Mesendoderm (in vitro differentiated cells): ENCODE measurements at regions not wholly inside any gene's neighbourhood (a gene's known extent, or its start where the extent isn't known, plus 50 kb on each side); places are given as distances from the start of the nearest gene placed in this dataset.

ENCODE experiments used
- DNase-seq: peaks from one replicate; pipeline ENCODE4 v3.0.0; 2013
- H2AK5ac ChIP-seq: 2 replicates; pipeline ENCODE4 v1.6.1; 2013; ENCODE audit warnings: low read length, inconsistent platforms
- H2BK120ac ChIP-seq: 2 replicates; pipeline ENCODE4 v1.6.1; 2013; ENCODE audit warnings: low read depth, mild to moderate bottlenecking, low read length, moderate library complexity, mixed read lengths
- H2BK15ac ChIP-seq: replicated peaks from 2 replicates; pipeline ENCODE4 v1.6.1; 2013; ENCODE audit warnings: low read depth, mild to moderate bottlenecking, moderate library complexity
- H2BK5ac ChIP-seq: 2 replicates; pipeline ENCODE4 v1.6.1; 2013; ENCODE audit warnings: low read length, inconsistent platforms
- H3K18ac ChIP-seq: 2 replicates; pipeline ENCODE4 v1.6.1; 2013; ENCODE audit warnings: mild to moderate bottlenecking, low read length, mixed read lengths
- H3K23ac ChIP-seq: one replicate; pipeline ENCODE4 v1.6.1; 2013; ENCODE audit warnings: low read length
- H3K27ac ChIP-seq: 2 replicates; pipeline ENCODE4 v1.5.1; 2013; ENCODE audit warnings: low read depth, mild to moderate bottlenecking, inconsistent platforms, low read length, moderate library complexity
- H3K27me3 ChIP-seq: 2 replicates; pipeline ENCODE4 v1.6.1; 2013; ENCODE audit warnings: low read length, control low read depth, mild to moderate bottlenecking, inconsistent platforms; ENCODE audit not compliant: insufficient read depth, poor library complexity
- H3K36me3 ChIP-seq: 2 replicates; pipeline ENCODE4 v1.6.1; 2013; ENCODE audit warnings: low read length, inconsistent platforms; ENCODE audit not compliant: control insufficient read depth, insufficient read depth
- H3K4ac ChIP-seq: one replicate; pipeline ENCODE4 v1.6.1; 2013; ENCODE audit warnings: low read depth, mild to moderate bottlenecking, low read length, moderate library complexity
- H3K4me1 ChIP-seq: 2 replicates; pipeline ENCODE4 v1.6.1; 2013; ENCODE audit warnings: low read depth, low read length, inconsistent platforms; ENCODE audit not compliant: control insufficient read depth
- H3K4me2 ChIP-seq: 2 replicates; pipeline ENCODE4 v1.6.1; 2013; ENCODE audit warnings: low read length
- H3K4me3 ChIP-seq: 2 replicates; pipeline ENCODE4 v1.5.1; 2013; ENCODE audit warnings: mild to moderate bottlenecking, low read length
- H3K56ac ChIP-seq: one replicate; pipeline ENCODE4 v1.6.1; 2013; ENCODE audit warnings: low read length
- H3K79me1 ChIP-seq: 2 replicates; pipeline ENCODE4 v1.6.1; 2013; ENCODE audit warnings: low read length, inconsistent platforms
- H3K79me2 ChIP-seq: 2 replicates; pipeline ENCODE4 v1.6.1; 2013; ENCODE audit warnings: mild to moderate bottlenecking, low read length; ENCODE audit not compliant: control insufficient read depth, insufficient read depth
- H3K9ac ChIP-seq: 2 replicates; pipeline ENCODE4 v1.6.1; 2013; ENCODE audit warnings: low read length, inconsistent platforms
- H4K5ac ChIP-seq: one replicate; pipeline ENCODE4 v1.6.1; 2013; ENCODE audit warnings: low read length
- H4K8ac ChIP-seq: one replicate; pipeline ENCODE4 v1.6.1; 2013; ENCODE audit warnings: low read depth, mild to moderate bottlenecking, control low read depth, low read length, moderate library complexity
- WGBS: extraction: QIAGEN DNeasy Blood & Tissue Kit; methylation state at CpG from one replicate; pipeline ENCODE4 v1.1.7; 2013; ENCODE audit warnings: low lambda C conversion rate, missing lambda C conversion rate; ENCODE audit not compliant: insufficient coverage; ENCODE audit errors: extremely low coverage; 5-methylcytosine and 5-hydroxymethylcytosine counted together

GRCh38 chr1:30149226-30149625 is 574.2 kb downstream of the MATN1 start:
- H3K4me1 ChIP-seq = no peaks in the 10 kb centered on the region
- H3K79me1 ChIP-seq = no peaks in the 10 kb centered on the region
- H3K79me2 ChIP-seq = no peaks in the 10 kb centered on the region
- H3K23ac ChIP-seq = no peak overlapping the region
- no peak overlapping the region for H3K18ac ChIP-seq
- WGBS = no CpG with 5 or more reads among the region's 5 CpGs
- no peak overlapping the region for H2AK5ac ChIP-seq
- no peak overlapping the region for H4K8ac ChIP-seq
- no peak overlapping the region for H3K4ac ChIP-seq
- no peak overlapping the region for H3K9ac ChIP-seq
- no peaks in the 10 kb centered on the region for H3K36me3 ChIP-seq
- no peak overlapping the region for H3K4me3 ChIP-seq
- H3K4me2 ChIP-seq = no peak overlapping the region
- no peak overlapping the region for H3K27ac ChIP-seq
- H2BK5ac ChIP-seq = no peak overlapping the region
- H2BK120ac ChIP-seq = no peak overlapping the region
- H2BK15ac ChIP-seq = no peak overlapping the region
- no peak overlapping the region for H4K5ac ChIP-seq
- H3K27me3 ChIP-seq = no peaks in the 10 kb centered on the region
- H3K56ac ChIP-seq = no peak overlapping the region
- DNase-seq = no peak

- Histone ChIP-seq H2BK120ac (no peak overlapping the region), H4K5ac (no peak overlapping the region), H3K9ac (no peak overlapping the region), H3K79me1 (no peaks in the 10 kb centered on the region), H4K8ac (no peak overlapping the region), H3K27ac (no peak overlapping the region), H3K4ac (no peak overlapping the region), H3K23ac (no peak overlapping the region), H3K4me2 (no peak overlapping the region), H3K4me1 (no peaks in the 10 kb centered on the region), H3K4me3 (no peak overlapping the region), H2AK5ac (no peak overlapping the region), H3K79me2 (no peaks in the 10 kb centered on the region), H3K56ac (no peak overlapping the region), H3K27me3 (no peaks in the 10 kb centered on the region), H2BK15ac (no peak overlapping the region), H3K36me3 (no peaks in the 10 kb centered on the region), H3K18ac (no peak overlapping the region), H2BK5ac (no peak overlapping the region)
- no peak for DNase-seq
- no CpG with 5 or more reads among the region's 2 CpGs for WGBS
Measured at GRCh38 chr1:30148676-30149075, 574.7 kb downstream of the MATN1 start.

- no peak overlapping the region for H2BK120ac ChIP-seq
- no peaks in the 10 kb centered on the region for H3K79me2 ChIP-seq
- no peak overlapping the region for H4K8ac ChIP-seq
- no peaks in the 10 kb centered on the region for H3K4me1 ChIP-seq
- no peaks in the 10 kb centered on the region for H3K79me1 ChIP-seq
- no peak overlapping the region for H3K4ac ChIP-seq
- H3K27me3 ChIP-seq = no peaks in the 10 kb centered on the region
- no CpG with 5 or more reads among the region's 7 CpGs for WGBS
- no peaks in the 10 kb centered on the region for H3K36me3 ChIP-seq
- H3K18ac ChIP-seq = no peak overlapping the region
- no peak overlapping the region for H3K9ac ChIP-seq
- no peak overlapping the region for H3K4me3 ChIP-seq
- H4K5ac ChIP-seq = no peak overlapping the region
- no peak overlapping the region for H2AK5ac ChIP-seq
- DNase-seq = no peak
- H3K27ac ChIP-seq = no peak overlapping the region
- H2BK15ac ChIP-seq = no peak overlapping the region
- no peak overlapping the region for H2BK5ac ChIP-seq
- H3K4me2 ChIP-seq = no peak overlapping the region
- no peak overlapping the region for H3K56ac ChIP-seq
- no peak overlapping the region for H3K23ac ChIP-seq
Measured at GRCh38 chr1:30147188-30147587, 576.2 kb downstream of the MATN1 start.

- no peak overlapping the region for H3K27ac ChIP-seq
- peak overlapping the region; percentile 15 for H3K56ac ChIP-seq
- no peak overlapping the region for H3K9ac ChIP-seq
- H3K4me1 ChIP-seq = no peaks in the 10 kb centered on the region
- no peak overlapping the region for H3K4me2 ChIP-seq
- H2BK120ac ChIP-seq = no peak overlapping the region
- H3K4ac ChIP-seq = no peak overlapping the region
- H4K8ac ChIP-seq = no peak overlapping the region
- no peaks in the 10 kb centered on the region for H3K79me2 ChIP-seq
- no peaks in the 10 kb centered on the region for H3K27me3 ChIP-seq
- no peak overlapping the region for H3K23ac ChIP-seq
- no peak overlapping the region for H3K18ac ChIP-seq
- no peak overlapping the region for H4K5ac ChIP-seq
- H3K4me3 ChIP-seq = no peak overlapping the region
- H3K79me1 ChIP-seq = no peaks in the 10 kb centered on the region
- no CpG with 5 or more reads among the region's 8 CpGs for WGBS
- no peak overlapping the region for H2BK15ac ChIP-seq
- H2AK5ac ChIP-seq = no peak overlapping the region
- no peak for DNase-seq
- no peak overlapping the region for H2BK5ac ChIP-seq
- no peaks in the 10 kb centered on the region for H3K36me3 ChIP-seq
Measured at GRCh38 chr1:30146448-30146847, 576.9 kb downstream of the MATN1 start.

GRCh38 chr1:30145723-30146303 is 577.6 kb downstream of the MATN1 start:
- H4K8ac ChIP-seq = no peak overlapping the region
- no peak overlapping the region for H3K4me2 ChIP-seq
- H3K79me2 ChIP-seq = no peaks in the 10 kb centered on the region
- no peak overlapping the region for H4K5ac ChIP-seq
- no peak overlapping the region for H3K27ac ChIP-seq
- no peak overlapping the region for H3K9ac ChIP-seq
- H2BK15ac ChIP-seq = no peak overlapping the region
- no CpG with 5 or more reads among the region's 4 CpGs for WGBS
- no peak overlapping the region for H2BK5ac ChIP-seq
- no peak overlapping the region for H3K56ac ChIP-seq
- no peak overlapping the region for H3K23ac ChIP-seq
- no peaks in the 10 kb centered on the region for H3K36me3 ChIP-seq
- no peak overlapping the region for H2BK120ac ChIP-seq
- H3K79me1 ChIP-seq = no peaks in the 10 kb centered on the region
- H3K4me1 ChIP-seq = no peaks in the 10 kb centered on the region
- H3K4ac ChIP-seq = no peak overlapping the region
- no peak overlapping the region for H3K18ac ChIP-seq
- no peak overlapping the region for H2AK5ac ChIP-seq
- no peak for DNase-seq
- H3K4me3 ChIP-seq = no peak overlapping the region
- H3K27me3 ChIP-seq = no peaks in the 10 kb centered on the region

- no peak overlapping the region for H4K5ac ChIP-seq
- H3K36me3 ChIP-seq = no peaks in the 10 kb centered on the region
- no peak overlapping the region for H3K9ac ChIP-seq
- no peak overlapping the region for H2BK5ac ChIP-seq
- H3K27ac ChIP-seq = no peak overlapping the region
- no peaks in the 10 kb centered on the region for H3K79me2 ChIP-seq
- no peak overlapping the region for H4K8ac ChIP-seq
- no CpG with 5 or more reads among the region's 1 CpG for WGBS
- no peak overlapping the region for H2AK5ac ChIP-seq
- H2BK15ac ChIP-seq = no peak overlapping the region
- no peaks in the 10 kb centered on the region for H3K4me1 ChIP-seq
- H3K79me1 ChIP-seq = no peaks in the 10 kb centered on the region
- no peak overlapping the region for H3K23ac ChIP-seq
- H2BK120ac ChIP-seq = no peak overlapping the region
- no peak overlapping the region for H3K4ac ChIP-seq
- no peak overlapping the region for H3K18ac ChIP-seq
- no peak overlapping the region for H3K4me2 ChIP-seq
- no peaks in the 10 kb centered on the region for H3K27me3 ChIP-seq
- DNase-seq = no peak
- no peak overlapping the region for H3K56ac ChIP-seq
- no peak overlapping the region for H3K4me3 ChIP-seq
Measured at GRCh38 chr1:30144831-30145230, 578.6 kb downstream of the MATN1 start.
